ENCODE measurements at regions not wholly inside any gene's neighbourhood (a gene's known extent, or its start where the extent isn't known, plus 50 kb on each side); places are given as distances from the start of the nearest gene placed in this dataset.

DNA sequence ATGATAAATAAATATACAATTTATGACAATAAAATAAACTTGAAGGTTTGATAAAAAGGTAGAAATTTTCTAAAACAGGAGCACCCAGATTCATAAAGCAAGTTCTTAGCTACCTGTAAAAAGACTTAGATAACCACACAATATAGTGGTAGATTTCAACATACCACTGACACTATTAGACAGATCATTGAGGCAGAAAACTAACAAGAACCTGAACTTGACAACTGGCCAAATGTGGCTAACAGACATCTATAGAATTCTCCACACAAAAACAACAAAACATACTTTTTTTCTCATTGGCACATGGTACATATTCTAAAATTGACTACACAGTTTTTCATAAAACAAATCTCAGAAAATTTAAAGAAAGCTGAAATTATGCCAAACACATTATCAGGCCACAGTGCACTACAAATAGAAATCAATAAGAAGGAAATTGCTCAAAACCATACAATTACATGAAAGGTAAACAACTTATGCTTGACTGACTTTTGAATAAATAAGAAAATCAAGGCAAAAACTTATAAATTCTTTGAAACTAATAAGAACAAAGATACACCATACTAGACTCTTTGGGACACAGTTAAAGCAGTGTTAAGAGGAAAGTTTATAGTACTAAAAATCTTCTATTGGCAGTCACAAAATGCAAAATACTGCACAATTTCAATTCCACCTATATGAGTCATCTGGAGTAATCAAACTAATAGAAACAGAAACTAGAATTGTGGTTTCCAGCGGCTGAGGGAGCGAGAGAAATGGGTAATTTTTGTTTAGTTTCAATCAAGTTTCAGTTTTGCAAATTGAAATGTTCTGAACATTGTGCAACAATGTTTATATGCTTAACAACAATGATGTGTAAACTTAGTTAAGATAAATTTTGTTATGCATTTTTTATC, 925.6 kb downstream of the SH3BGRL start:
- no peak for DNase-seq (ENCODE audit: low spot score in 2 of 2)
- Histone ChIP-seq H3K36me3 (no peaks in the 10 kb centered on the region), H3K9me3 (peaks cover 0 to 7% of the 10 kb centered on the region in 2 donors), H3K4me1 (no peaks in the 10 kb centered on the region), H3K27me3 (peaks cover 0 to 8% of the 10 kb centered on the region in 2 donors), H3K27ac (no peak overlapping the region), H3K4me3 (no peak overlapping the region)
- intact Hi-C loops (cut with DNase I; ENCODE audit: low total_unique reads): no loop called here
- TF ChIP-seq, protein P1, sequence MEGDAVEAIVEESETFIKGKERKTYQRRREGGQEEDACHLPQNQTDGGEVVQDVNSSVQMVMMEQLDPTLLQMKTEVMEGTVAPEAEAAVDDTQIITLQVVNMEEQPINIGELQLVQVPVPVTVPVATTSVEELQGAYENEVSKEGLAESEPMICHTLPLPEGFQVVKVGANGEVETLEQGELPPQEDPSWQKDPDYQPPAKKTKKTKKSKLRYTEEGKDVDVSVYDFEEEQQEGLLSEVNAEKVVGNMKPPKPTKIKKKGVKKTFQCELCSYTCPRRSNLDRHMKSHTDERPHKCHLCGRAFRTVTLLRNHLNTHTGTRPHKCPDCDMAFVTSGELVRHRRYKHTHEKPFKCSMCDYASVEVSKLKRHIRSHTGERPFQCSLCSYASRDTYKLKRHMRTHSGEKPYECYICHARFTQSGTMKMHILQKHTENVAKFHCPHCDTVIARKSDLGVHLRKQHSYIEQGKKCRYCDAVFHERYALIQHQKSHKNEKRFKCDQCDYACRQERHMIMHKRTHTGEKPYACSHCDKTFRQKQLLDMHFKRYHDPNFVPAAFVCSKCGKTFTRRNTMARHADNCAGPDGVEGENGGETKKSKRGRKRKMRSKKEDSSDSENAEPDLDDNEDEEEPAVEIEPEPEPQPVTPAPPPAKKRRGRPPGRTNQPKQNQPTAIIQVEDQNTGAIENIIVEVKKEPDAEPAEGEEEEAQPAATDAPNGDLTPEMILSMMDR (IDR thresholded peaks at IDR 0.05): no peak
- no peak for TF ChIP-seq POLR2A (IDR thresholded peaks at IDR 0.05)
- TF ChIP-seq POLR2AphosphoS5 (IDR thresholded peaks at IDR 0.05): no peak

DNA sequence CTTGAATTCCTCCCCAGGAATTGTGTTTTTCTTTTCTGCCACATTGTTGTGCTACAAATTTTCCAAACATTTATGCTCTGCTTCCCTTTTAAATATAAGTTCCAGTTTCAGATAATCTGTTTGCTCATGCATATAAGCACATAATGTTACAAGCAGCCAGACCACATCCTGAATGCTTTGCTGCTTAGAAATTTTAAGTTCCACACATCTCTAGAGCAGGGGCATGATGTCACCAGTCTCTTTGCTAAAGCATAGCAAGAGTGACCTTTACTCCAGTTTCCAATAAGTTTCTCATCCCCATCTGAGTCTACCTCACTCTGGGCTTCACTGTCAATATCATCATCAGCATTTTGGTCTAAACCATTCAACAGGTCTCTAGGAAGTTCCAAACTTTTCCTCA, 932.5 kb downstream of the SH3BGRL start:
- DNase-seq (ENCODE audit: low spot score in 2 of 2): no peak
- TF ChIP-seq, protein P1 (IDR thresholded peaks at IDR 0.05): no peak
- TF ChIP-seq POLR2AphosphoS5 (IDR thresholded peaks at IDR 0.05): no peak
- no peak for TF ChIP-seq POLR2A (IDR thresholded peaks at IDR 0.05)
- Histone ChIP-seq H3K4me3 (no peak overlapping the region), H3K36me3 (no peaks in the 10 kb centered on the region), H3K27ac (no peak overlapping the region), H3K9me3 (peaks cover 7 to 26% of the 10 kb centered on the region in 2 donors), H3K4me1 (no peaks in the 10 kb centered on the region), H3K27me3 (peaks cover 0 to 3% of the 10 kb centered on the region in 2 donors)
- intact Hi-C loops (cut with DNase I; ENCODE audit: low total_unique reads): no loop called here

DNA sequence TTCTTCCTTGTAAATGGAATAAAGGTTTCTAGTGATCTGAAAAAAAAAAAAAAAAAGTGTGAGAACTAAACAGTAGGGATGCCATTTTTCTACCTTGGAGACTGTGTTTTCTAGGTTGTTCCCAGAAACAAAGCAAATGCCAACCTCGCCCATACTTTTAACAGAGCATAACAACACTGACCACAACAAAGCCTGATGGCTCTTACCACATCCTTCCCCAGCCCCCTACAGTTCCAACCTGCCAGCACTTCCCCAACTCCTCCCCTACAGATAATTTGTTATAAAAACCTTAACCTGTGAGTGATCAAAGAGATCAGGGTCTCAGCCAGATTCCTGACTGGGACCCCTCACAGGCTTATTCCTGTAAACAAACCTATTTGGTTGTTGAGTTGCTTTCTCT, 940.0 kb downstream of the SH3BGRL start:
- Histone ChIP-seq H3K27me3 (peaks cover 0 to 16% of the 10 kb centered on the region in 2 donors), H3K4me1 (no peaks in the 10 kb centered on the region), H3K27ac (no peak overlapping the region), H3K4me3 (no peak overlapping the region), H3K36me3 (no peaks in the 10 kb centered on the region), H3K9me3 (no peaks in the 10 kb centered on the region)
- TF ChIP-seq POLR2A (IDR thresholded peaks at IDR 0.05): no peak
- TF ChIP-seq, protein P1 (IDR thresholded peaks at IDR 0.05): no peak
- DNase-seq (ENCODE audit: low spot score in 2 of 2): no peak
- intact Hi-C loops (cut with DNase I; ENCODE audit: low total_unique reads): no loop called here

DNA sequence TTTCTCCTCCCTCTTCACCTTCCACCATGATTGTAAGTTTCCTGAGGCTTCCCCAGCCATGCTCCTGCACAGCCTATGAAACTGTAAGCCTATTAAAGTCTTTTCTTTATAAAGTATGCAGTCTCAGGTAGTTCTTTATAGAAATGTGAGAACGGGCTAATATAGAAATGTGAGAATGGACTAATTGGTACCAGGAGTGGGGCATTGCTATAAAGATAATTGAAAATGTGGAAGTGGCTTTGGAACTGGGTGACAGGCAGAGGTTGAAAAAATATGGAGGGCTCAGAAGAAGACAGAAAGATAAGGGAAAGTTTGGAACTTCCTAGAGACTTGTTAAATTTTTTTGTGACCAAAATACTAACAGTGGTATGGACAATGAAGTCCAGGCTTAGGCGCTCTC, 959.3 kb downstream of the SH3BGRL start:
- no peak overlapping the region for H3K27ac ChIP-seq

DNA sequence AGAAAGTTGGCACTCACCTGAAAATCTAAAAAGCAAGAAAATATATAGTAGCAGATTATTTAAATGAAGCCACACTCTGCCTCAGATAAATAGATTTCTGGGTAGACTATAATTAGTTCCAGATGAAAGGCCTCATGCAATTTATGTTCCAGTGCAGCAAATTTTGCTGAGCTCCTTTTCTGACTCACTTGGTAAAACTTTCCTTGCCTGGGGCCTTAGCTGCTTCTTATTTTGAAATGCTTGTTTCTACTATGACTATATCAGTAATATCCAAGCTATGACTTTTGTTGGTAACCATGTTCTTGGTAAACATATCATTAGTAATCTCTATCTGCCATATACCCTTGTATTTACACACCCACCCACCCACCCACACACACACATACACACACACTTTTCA, 961.8 kb downstream of the SH3BGRL start:
- TF ChIP-seq POLR2AphosphoS5 (IDR thresholded peaks at IDR 0.05) (no peak), POLR2A (IDR thresholded peaks at IDR 0.05) (no peak)
- TF ChIP-seq, protein P1 (IDR thresholded peaks at IDR 0.05): no peak
- Histone ChIP-seq H3K9me3 (peaks cover 3 to 15% of the 10 kb centered on the region in 2 donors), H3K27me3 (peaks cover 0 to 17% of the 10 kb centered on the region in 2 donors), H3K4me3 (no peak overlapping the region), H3K4me1 (no peaks in the 10 kb centered on the region), H3K27ac (no peak overlapping the region), H3K36me3 (no peaks in the 10 kb centered on the region)
- intact Hi-C loops (cut with DNase I; ENCODE audit: low total_unique reads): no loop called here
- DNase-seq (ENCODE audit: low spot score in 2 of 2): no peak

More for the DNA sequence above, 959.3 kb downstream of the SH3BGRL start:
- intact Hi-C loops (cut with DNase I; ENCODE audit: low total_unique reads): no loop called here
- Histone ChIP-seq H3K27me3 (peaks cover 0 to 14% of the 10 kb centered on the region in 2 donors), H3K4me3 (no peak overlapping the region), H3K4me1 (no peaks in the 10 kb centered on the region), H3K9me3 (peaks cover 3 to 15% of the 10 kb centered on the region in 2 donors), H3K36me3 (no peaks in the 10 kb centered on the region)
- TF ChIP-seq, protein P1 (IDR thresholded peaks at IDR 0.05): no peak
- no peak for TF ChIP-seq POLR2AphosphoS5 (IDR thresholded peaks at IDR 0.05)
- TF ChIP-seq POLR2A (IDR thresholded peaks at IDR 0.05): no peak
- DNase-seq (ENCODE audit: low spot score in 2 of 2): no peak
